ENCODE measurements at regions not wholly inside any gene's neighbourhood (a gene's known extent, or its start where the extent isn't known, plus 50 kb on each side); places are given as distances from the start of the nearest gene placed in this dataset.

- TF ChIP-seq FOXM1 (IDR thresholded peaks at IDR 0.05; ENCODE audit: borderline replicate concordance, low read depth) (no peak), MAX (IDR thresholded peaks at IDR 0.05) (no peak)
Measured at GRCh38 chr9:1927546-1927945, 87.6 kb upstream of the SMARCA2 start.
